ENCODE measurements at regions not wholly inside any gene's neighbourhood (a gene's known extent, or its start where the extent isn't known, plus 50 kb on each side); places are given as distances from the start of the nearest gene placed in this dataset.

DNA sequence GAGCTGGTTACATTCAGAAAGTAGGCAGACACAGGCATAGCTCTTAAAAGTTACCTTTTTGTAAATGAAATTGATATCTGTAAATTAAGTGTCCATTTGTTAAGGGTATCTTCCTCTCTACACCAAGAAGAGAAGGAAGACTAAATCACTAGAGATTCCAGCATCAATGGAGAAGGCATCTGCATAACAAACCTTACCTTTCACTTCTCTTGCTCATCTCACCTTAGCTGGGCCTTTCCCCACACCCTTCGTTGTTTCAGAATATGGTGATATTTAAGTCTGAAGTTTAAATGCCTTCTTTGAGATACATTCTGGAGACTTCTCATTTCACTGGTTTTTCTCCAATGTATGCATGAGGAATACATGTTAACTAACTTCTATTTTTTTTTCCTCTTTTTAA is 54.5 kb upstream of the TGFBR2 start:
- ATAC-seq, result no peak
- TF ChIP-seq ZNF8 (CRISPR knock-in tag; IDR thresholded peaks at IDR 0.05), result no peak

DNA sequence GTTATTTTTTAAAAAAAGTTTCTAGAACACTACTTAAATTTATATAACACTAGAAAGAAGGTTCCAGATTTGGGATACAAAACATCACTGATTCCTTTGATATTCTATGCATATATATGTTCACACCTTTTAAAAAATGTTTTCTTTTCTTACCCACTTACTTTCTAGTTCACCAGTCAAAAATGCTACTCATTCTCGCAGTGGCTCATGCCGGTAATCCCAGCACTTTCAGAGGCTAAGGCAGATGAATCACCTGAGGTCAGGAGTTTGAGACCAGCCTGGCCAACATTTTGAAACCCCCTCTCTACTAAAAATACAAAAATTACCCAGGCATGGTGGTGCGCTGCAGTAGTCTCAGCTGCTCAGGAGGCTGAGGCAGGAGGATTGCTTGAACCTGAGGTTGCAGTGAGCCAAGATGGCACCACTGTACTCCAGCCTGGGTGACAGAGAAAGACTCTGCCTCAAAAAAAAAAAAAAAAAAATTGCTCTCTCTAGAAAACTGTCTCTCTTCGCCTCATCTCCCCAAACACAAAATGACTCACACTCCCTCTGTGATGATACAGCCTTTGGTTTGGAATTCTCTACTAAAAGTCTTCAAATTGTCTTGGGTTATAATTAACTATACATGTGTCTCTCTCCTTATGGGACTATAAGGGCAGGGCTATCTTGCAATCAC is 52.6 kb upstream of the TGFBR2 start:
- no peak for TF ChIP-seq ISL1 (CRISPR knock-in tag; IDR thresholded peaks at IDR 0.05)
- no peak for ATAC-seq

DNA sequence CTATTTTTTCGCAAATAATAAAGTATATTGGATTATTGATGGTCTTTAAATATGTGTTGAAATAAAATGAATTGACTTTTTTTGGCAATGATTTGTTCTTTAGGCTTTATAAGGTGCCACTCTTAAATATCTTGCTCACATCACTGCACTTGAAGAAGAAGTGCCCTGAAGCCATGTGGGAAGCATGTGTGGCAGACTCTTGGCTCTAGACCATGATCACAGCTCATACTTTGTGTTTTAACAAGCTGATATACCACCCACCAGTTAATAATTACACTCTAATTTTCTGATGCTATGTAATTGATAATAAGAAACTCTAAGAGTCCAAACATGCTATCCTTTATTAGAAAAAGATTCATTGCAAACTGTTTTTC is 52.1 kb upstream of the TGFBR2 start:
- TF ChIP-seq CSDC2 (CRISPR knock-in tag; IDR thresholded peaks at IDR 0.05), result no peak
- no peak for TF ChIP-seq TCF4 (CRISPR knock-in tag; IDR thresholded peaks at IDR 0.05; ENCODE audit: borderline replicate concordance)
- TF ChIP-seq OSR1 (CRISPR knock-in tag; IDR thresholded peaks at IDR 0.05), result no peak
- TF ChIP-seq TOX (CRISPR knock-in tag; IDR thresholded peaks at IDR 0.05; ENCODE audit: borderline replicate concordance), result no peak
- TF ChIP-seq, protein P1, sequence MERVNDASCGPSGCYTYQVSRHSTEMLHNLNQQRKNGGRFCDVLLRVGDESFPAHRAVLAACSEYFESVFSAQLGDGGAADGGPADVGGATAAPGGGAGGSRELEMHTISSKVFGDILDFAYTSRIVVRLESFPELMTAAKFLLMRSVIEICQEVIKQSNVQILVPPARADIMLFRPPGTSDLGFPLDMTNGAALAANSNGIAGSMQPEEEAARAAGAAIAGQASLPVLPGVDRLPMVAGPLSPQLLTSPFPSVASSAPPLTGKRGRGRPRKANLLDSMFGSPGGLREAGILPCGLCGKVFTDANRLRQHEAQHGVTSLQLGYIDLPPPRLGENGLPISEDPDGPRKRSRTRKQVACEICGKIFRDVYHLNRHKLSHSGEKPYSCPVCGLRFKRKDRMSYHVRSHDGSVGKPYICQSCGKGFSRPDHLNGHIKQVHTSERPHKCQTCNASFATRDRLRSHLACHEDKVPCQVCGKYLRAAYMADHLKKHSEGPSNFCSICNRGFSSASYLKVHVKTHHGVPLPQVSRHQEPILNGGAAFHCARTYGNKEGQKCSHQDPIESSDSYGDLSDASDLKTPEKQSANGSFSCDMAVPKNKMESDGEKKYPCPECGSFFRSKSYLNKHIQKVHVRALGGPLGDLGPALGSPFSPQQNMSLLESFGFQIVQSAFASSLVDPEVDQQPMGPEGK (CRISPR knock-in tag; IDR thresholded peaks at IDR 0.05; ENCODE audit: borderline replicate concordance), result no peak
- TF ChIP-seq ZFP30 (CRISPR knock-in tag; IDR thresholded peaks at IDR 0.05), result no peak
- TF ChIP-seq ZNF70 (CRISPR knock-in tag; IDR thresholded peaks at IDR 0.05), result no peak
- no peak for TF ChIP-seq GLIS3 (CRISPR knock-in tag; IDR thresholded peaks at IDR 0.05)
- TF ChIP-seq ZFP3 (CRISPR knock-in tag; IDR thresholded peaks at IDR 0.05), result no peak
- TF ChIP-seq PPARA (CRISPR knock-in tag; IDR thresholded peaks at IDR 0.05; ENCODE audit: borderline replicate concordance), result no peak
- TF ChIP-seq SNAI2 (CRISPR knock-in tag; IDR thresholded peaks at IDR 0.05), result no peak
- TF ChIP-seq, protein P2, sequence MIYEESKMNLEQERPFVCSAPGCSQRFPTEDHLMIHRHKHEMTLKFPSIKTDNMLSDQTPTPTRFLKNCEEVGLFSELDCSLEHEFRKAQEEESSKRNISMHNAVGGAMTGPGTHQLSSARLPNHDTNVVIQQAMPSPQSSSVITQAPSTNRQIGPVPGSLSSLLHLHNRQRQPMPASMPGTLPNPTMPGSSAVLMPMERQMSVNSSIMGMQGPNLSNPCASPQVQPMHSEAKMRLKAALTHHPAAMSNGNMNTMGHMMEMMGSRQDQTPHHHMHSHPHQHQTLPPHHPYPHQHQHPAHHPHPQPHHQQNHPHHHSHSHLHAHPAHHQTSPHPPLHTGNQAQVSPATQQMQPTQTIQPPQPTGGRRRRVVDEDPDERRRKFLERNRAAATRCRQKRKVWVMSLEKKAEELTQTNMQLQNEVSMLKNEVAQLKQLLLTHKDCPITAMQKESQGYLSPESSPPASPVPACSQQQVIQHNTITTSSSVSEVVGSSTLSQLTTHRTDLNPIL (CRISPR knock-in tag; IDR thresholded peaks at IDR 0.05; ENCODE audit: low read depth), result no peak
- no peak for TF ChIP-seq ESRRG (CRISPR knock-in tag; IDR thresholded peaks at IDR 0.05)
- no peak for TF ChIP-seq ZNF8 (CRISPR knock-in tag; IDR thresholded peaks at IDR 0.05)
- TF ChIP-seq BACH2 (CRISPR knock-in tag; IDR thresholded peaks at IDR 0.05; ENCODE audit: borderline replicate concordance), result no peak
- TF ChIP-seq, protein P3, sequence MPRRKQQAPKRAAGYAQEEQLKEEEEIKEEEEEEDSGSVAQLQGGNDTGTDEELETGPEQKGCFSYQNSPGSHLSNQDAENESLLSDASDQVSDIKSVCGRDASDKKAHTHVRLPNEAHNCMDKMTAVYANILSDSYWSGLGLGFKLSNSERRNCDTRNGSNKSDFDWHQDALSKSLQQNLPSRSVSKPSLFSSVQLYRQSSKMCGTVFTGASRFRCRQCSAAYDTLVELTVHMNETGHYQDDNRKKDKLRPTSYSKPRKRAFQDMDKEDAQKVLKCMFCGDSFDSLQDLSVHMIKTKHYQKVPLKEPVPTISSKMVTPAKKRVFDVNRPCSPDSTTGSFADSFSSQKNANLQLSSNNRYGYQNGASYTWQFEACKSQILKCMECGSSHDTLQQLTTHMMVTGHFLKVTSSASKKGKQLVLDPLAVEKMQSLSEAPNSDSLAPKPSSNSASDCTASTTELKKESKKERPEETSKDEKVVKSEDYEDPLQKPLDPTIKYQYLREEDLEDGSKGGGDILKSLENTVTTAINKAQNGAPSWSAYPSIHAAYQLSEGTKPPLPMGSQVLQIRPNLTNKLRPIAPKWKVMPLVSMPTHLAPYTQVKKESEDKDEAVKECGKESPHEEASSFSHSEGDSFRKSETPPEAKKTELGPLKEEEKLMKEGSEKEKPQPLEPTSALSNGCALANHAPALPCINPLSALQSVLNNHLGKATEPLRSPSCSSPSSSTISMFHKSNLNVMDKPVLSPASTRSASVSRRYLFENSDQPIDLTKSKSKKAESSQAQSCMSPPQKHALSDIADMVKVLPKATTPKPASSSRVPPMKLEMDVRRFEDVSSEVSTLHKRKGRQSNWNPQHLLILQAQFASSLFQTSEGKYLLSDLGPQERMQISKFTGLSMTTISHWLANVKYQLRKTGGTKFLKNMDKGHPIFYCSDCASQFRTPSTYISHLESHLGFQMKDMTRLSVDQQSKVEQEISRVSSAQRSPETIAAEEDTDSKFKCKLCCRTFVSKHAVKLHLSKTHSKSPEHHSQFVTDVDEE (CRISPR knock-in tag; IDR thresholded peaks at IDR 0.05), result no peak
- no peak for TF ChIP-seq ISL1 (CRISPR knock-in tag; IDR thresholded peaks at IDR 0.05)
- TF ChIP-seq, protein P4, sequence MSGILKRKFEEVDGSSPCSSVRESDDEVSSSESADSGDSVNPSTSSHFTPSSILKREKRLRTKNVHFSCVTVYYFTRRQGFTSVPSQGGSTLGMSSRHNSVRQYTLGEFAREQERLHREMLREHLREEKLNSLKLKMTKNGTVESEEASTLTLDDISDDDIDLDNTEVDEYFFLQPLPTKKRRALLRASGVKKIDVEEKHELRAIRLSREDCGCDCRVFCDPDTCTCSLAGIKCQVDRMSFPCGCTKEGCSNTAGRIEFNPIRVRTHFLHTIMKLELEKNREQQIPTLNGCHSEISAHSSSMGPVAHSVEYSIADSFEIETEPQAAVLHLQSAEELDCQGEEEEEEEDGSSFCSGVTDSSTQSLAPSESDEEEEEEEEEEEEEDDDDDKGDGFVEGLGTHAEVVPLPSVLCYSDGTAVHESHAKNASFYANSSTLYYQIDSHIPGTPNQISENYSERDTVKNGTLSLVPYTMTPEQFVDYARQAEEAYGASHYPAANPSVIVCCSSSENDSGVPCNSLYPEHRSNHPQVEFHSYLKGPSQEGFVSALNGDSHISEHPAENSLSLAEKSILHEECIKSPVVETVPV (CRISPR knock-in tag; IDR thresholded peaks at IDR 0.05), result no peak
- ATAC-seq, result no peak

DNA sequence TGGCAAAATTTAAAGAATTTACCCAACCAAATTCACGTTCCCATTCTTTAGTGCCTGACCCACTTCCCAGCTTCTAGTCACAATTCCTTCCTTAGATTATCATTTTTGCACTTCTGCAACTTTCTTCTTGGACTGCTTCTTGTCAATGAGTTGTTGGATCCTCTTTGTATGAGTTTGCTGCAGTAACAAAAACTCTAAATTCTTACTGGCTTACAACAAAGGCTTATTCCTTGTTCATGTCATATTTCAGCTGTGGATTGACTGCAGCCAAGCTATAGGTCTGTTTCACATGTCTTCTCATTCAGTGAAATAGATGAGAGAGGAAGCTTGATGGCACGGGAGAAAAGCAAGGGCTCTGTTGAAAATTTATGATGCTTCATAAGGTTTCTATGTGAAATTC is 50.4 kb upstream of the TGFBR2 start:
- no peak for ATAC-seq
- no peak for TF ChIP-seq OSR1 (CRISPR knock-in tag; IDR thresholded peaks at IDR 0.05)
- TF ChIP-seq, protein P2 (CRISPR knock-in tag; IDR thresholded peaks at IDR 0.05; ENCODE audit: low read depth), result no peak
- no peak for TF ChIP-seq BACH2 (CRISPR knock-in tag; IDR thresholded peaks at IDR 0.05; ENCODE audit: borderline replicate concordance)
- TF ChIP-seq ZFP30 (CRISPR knock-in tag; IDR thresholded peaks at IDR 0.05), result no peak
- no peak for TF ChIP-seq TOX (CRISPR knock-in tag; IDR thresholded peaks at IDR 0.05; ENCODE audit: borderline replicate concordance)
- TF ChIP-seq CSDC2 (CRISPR knock-in tag; IDR thresholded peaks at IDR 0.05), result no peak
- no peak for TF ChIP-seq ARNTL (CRISPR knock-in tag; IDR thresholded peaks at IDR 0.05; ENCODE audit: borderline replicate concordance, low read depth)
- TF ChIP-seq, protein P4 (CRISPR knock-in tag; IDR thresholded peaks at IDR 0.05), result no peak
- TF ChIP-seq, protein P3 (CRISPR knock-in tag; IDR thresholded peaks at IDR 0.05), result no peak
- no peak for TF ChIP-seq TCF4 (CRISPR knock-in tag; IDR thresholded peaks at IDR 0.05; ENCODE audit: borderline replicate concordance)
- TF ChIP-seq, protein P1 (CRISPR knock-in tag; IDR thresholded peaks at IDR 0.05; ENCODE audit: borderline replicate concordance), result no peak
- TF ChIP-seq GLIS3 (CRISPR knock-in tag; IDR thresholded peaks at IDR 0.05), result no peak

All from SK-N-SH treated with all-trans-retinoic acid at 6 μM for 48 hours (cell line).